DMS53 treated with DMSO at 0.1 percent for 48 hours (cell line): ENCODE measurements at regions not wholly inside any gene's neighbourhood (a gene's known extent, or its start where the extent isn't known, plus 50 kb on each side); places are given as distances from the start of the nearest gene placed in this dataset.
A peak's percentile ranks its signal among the peaks of the same experiment; 100 is the strongest.

Experiments
- DNase-seq: peaks from one replicate; lab custom pipeline; 2025; ENCODE audit not compliant: unreplicated experiment; lab: John Stamatoyannopoulos, UW

GRCh38 chr4:18635531-18635930 is 614.0 kb upstream of the LCORL start:
- DNase-seq = no peak

DNA sequence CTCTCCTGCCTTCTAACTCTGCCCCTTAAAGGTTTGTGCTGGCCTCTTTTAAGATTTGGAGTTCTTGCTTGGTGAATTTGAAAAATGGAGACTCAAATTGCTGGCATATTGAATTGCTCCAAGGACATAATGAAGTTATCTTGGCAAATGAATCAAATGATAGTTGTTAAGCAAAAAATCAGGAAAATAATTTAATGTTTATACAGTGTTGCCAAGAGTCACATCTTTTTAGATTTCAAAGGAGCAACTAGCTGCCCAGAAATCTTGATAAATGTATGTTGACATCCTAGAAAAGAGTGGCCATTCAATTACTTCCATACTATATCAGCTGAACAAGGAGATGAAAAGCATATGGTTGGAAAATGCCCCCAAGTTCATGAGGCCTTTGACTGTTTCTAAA is 610.0 kb upstream of the LCORL start:
- no peak for DNase-seq

DNA sequence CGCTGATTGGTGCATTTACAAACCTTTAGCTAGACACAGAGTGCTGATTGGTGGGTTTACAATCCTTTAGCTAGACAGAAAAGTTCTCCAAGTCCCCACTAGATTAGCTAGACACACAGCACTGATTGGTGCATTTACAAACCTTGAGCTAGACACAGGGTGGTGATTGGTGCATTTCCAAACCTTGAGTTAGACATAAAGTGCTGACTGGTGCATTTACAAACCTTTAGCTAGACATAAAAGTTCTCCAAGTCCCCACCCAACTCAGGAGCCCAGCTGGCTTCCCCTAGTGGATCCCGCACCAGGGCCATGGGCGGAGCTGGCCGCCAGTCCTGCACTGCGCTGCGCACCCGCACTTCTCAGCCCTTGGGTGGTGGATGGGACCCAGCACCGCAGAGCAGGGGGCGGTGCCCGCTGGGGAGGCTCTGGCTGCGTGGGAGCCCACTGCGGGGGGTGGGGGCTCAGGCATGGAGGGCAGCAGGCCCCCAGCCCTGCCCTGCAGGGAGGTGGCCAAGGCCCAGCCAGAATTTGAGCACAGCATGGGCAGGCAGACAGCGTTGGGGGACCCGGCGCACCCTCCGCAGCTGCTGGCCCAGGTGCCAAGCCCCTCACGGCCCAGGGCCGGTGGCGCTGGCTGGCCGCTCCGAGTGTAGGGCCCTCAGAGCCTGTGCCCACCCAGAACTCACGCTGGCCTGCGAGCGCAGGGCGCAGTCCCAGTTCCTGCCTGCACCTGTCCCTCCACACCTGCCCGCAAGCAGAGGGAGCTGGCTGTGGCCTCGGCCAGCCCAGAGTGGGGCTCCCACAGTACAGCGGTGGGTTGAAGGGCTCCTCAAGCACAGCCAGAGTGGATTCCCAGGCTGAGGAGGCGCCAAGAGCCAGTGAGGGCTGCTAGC is 608.9 kb upstream of the LCORL start:
- DNase-seq = no peak

DNA sequence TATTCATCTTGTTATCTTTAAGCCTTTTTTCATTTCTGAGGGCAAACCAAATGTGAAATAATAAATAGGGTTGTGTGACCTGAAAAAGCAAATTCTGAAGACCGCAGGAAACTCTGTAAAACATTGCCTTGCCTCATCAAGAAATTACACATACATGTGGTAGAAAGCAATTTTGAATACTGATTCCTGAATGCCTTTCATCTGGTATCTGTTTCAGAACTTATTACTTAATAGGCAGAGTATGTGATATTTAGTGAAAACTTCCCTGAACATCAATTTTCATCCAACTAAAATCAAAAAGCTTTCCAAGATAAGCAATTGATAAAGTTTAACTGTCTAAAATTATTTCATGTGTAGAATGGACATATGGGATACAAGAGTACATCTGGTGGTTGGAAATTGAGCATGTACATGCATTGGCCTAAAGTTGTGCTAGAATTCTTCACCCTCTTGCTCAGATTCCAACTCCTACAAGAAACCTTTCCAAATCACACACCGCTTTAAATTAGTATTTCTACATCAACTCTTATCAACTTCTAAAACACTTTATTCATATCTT is 606.0 kb upstream of the LCORL start:
- DNase-seq = no peak

DNA sequence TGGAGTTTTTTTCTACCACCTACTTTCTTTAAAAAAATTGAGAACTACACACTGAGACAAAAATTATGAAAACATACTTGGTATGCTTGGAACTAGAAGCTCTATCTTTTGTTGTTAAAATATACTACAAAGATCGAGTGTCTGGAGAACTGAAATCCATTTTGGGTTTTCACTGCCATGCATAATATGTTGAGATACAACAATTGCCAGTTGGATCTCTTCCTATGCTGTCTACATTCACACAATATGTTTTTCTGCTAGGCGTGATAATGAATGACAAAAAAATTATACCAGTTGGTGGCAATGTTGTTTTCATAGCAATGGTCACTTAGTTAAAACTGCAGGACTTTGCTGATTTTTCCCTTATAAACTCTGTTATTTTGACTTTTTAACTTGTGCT is 605.4 kb upstream of the LCORL start:
- DNase-seq = no peak

DNA sequence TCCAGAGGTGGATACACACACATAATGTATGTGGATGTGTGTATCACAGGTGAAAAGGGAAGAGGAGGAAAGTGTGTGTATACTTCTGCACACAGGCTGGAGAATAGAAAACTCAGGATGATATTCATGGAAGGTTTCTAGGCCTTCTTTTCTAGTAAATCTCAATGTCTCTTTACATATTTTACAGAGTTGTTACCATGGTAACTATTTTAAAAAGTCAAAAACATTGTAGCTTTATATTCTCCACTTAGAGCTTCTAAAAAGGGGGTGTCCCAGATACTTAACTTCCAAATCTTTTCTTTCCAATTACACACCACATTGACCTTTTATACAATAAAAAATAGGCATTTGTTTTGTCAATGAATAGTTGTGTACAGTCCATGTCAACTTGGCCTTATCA is 604.8 kb upstream of the LCORL start:
- no peak for DNase-seq

DNA sequence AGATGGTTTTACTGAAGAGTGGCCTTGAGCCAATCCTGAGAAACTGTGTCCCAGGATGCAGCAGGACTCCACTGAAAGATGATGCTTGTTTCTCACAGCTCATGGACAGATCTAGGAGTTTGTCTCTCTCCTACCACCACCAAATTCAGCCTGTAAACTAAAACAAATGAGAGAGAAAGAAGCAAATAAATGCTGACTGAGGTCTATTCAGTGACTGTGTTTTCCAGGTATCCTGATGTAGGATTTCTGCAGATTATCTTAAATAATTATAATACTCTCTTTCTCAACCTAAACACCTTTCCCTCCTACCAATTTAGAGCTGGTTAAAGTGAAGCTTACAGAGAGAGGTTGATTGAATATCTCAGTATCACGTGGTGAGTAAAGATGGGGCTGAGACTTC is 599.6 kb upstream of the LCORL start:
- DNase-seq = no peak

DNA sequence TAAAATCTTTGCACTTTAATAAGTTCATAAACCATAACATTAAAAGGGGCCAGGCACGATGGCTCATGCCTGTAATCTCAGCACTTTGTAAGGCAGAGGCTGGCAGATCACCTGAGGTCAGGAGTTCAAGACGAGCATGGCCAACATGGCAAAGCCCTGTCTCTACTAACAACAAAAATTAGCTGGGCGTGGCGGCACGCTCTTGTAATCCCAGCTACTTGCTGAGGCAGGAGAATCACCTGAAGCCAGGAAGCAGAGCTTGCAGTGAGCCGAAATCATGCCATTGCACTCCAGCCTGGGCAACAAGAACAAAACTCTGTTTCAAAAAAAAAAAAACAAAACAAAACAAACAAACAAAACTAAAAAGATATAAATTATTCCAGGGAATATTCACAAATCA is 595.2 kb upstream of the LCORL start:
- DNase-seq = no peak

DNA sequence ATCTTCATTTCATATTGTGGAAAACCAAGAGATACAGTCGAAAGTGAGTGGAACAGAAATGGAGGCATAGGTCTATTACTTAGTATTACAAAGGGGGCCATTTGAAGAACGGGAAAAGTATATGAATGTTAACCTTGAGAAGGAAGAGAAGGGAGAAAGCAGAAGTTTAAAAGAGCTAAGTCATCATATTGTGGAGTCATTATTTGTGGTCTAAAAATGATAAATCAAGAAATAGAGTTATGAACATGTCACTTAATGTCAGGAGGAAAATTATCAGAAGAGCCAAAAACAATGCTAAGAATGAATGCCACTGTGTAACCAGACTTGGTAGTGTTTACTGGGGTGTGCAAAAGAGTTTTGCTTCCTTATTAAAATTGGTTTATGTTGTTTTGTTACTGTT is 589.5 kb upstream of the LCORL start:
- DNase-seq = no peak

DNA sequence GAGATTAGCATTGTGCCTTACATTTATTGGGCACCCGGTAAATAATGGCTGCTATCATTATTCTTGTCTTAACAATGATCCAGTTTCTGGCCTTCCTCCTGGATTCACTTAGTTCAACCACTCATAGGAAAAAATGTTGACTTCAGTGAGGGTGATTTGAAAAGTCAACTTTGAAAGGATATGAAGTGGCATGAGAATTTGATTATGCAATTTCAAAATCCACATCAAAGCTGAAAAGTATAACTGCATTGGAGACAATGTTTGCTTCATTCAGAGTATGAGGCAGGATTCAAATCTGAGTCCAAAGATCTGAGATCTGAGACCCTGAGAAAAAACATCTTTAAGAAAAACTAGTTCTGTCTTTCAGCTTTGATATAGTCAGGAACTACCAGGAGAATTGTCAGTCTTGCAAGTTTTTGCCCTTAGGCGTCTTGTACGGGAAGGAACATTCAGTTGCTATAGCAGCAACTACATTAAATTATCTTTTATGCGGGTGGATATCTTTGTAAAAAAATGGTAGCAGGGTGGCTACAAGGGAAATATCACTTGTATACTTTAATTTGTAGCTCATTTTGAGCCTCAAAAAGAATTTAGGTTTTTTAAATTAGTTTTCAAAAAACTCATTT is 587.5 kb upstream of the LCORL start:
- no peak for DNase-seq

GRCh38 chr4:18602610-18603009 is 581.1 kb upstream of the LCORL start:
- peak; percentile 6 for DNase-seq

- DNase-seq = peak; percentile 77
These were observed 571.9 kb upstream of the LCORL start for GRCh38 chr4:18593297-18594002.

GRCh38 chr4:18582841-18583240 is 561.3 kb upstream of the LCORL start:
- no peak for DNase-seq

- no peak for DNase-seq
These were observed 556.8 kb upstream of the LCORL start for GRCh38 chr4:18578307-18578706.

- DNase-seq = no peak
These were observed 550.9 kb upstream of the LCORL start for GRCh38 chr4:18572481-18572880.

DNA sequence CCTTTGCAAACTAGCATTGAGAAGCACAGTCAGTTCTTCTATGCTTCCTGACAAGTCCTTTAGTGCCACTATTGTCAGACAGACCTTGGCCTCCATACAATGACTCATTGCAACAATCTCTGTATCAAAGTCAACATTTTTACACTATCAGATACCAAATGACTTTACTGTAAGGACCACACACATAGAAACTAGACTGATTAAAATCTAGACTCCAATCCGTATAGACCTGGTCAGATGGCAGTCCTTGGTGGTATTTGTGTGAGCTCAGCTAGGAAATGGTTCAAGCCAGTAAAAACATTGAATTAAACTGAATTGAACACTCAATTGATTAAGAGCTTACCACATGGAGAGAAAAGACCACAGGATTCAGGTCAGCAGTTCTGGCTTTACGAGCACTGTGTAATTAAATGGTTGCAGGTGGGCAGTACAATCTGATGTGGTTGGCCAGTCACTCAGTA is 549.8 kb upstream of the LCORL start:
- DNase-seq = no peak

- DNase-seq = no peak
These were observed 548.8 kb upstream of the LCORL start for GRCh38 chr4:18570370-18570769.

- DNase-seq = peak; percentile 11
These were observed 547.0 kb upstream of the LCORL start for GRCh38 chr4:18568600-18568999.

- DNase-seq = no peak
These were observed 545.6 kb upstream of the LCORL start for GRCh38 chr4:18566970-18567799.

DNA sequence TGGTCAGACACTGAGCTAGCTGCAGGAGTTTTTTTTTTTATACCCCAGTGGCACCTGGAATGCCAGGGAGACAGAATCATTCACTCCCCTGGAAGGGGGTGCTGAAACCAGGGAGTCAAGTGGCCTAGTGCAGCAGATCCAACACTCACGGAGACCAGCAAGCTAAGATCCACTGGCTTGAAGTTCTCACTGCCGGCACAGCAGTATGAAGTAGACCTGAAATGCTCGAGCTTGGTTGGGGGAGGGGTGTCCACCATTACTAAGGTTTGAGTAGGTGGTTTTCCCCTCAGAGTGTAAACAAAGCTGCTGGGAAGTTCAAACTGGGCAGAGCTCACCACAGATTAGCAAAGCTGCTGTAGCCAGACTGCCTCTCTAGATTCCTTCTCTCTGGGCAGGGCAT is 537.9 kb upstream of the LCORL start:
- no peak for DNase-seq

DNA sequence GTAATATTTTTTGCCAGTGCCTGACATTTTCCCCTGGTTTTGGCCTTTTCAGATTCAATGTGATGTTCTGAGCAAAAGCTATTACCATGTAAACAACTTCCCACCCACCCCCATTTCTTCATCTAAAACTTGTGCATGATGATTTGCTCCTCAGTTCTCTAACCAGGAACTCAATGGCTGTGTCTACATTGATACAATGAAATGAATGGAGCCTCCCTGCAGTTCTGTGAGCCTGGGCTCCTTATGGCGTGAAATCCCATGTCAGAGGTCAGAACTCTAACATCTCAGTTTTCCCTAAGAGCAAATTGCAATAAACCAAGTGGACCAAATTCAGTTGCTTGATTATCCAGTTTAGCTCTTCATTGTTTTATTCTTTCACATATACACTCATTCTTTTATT is 534.8 kb upstream of the LCORL start:
- DNase-seq = no peak
